Keratinocyte (primary cell): ENCODE measurements at regions not wholly inside any gene's neighbourhood (a gene's known extent, or its start where the extent isn't known, plus 50 kb on each side); places are given as distances from the start of the nearest gene placed in this dataset.
A peak's percentile ranks its signal among the peaks of the same experiment; 100 is the strongest.

Experiments
- DNase-seq: peaks from one replicate; pipeline ENCODE4 v3.0.0-alpha.2; 2011; ENCODE audit warnings: low read depth, missing footprints, low spot score
- FAIRE-seq: peaks from 2 replicates; lab custom pipeline; 2011; peaks lifted over from hg19 to GRCh38; lab: Jason Lieb, UNC
- H2AFZ ChIP-seq: 2 replicates; pipeline ENCODE4 v1.6.0; 2012; ENCODE audit warnings: low read length, control low read depth, inconsistent platforms; ENCODE audit not compliant: control insufficient read depth
- H3K27ac ChIP-seq: 2 replicates; pipeline ENCODE4 v1.5.1; 2011; ENCODE audit warnings: low read length; ENCODE audit not compliant: control insufficient read depth, insufficient read depth
- H3K27me3 ChIP-seq: 3 replicates; pipeline ENCODE4 v1.6.0; 2011; ENCODE audit warnings: low read length; ENCODE audit not compliant: control insufficient read depth, insufficient read depth; ENCODE audit errors: extremely low read depth
- H3K36me3 ChIP-seq, 2 experiments: 2 replicates in 1 of 2; 3 replicates in 1 of 2; pipeline ENCODE4 v1.5.1; 2011; ENCODE audit warnings: low read length in 2 of 2, mild to moderate bottlenecking in 1 of 2; ENCODE audit not compliant: control insufficient read depth in 2 of 2, insufficient read depth in 2 of 2; ENCODE audit errors: extremely low read depth in 1 of 2
- H3K4me1 ChIP-seq: 3 replicates; pipeline ENCODE4 v1.5.1; 2011; ENCODE audit warnings: low read length; ENCODE audit not compliant: control insufficient read depth, insufficient read depth; ENCODE audit errors: extremely low read depth
- H3K4me2 ChIP-seq: 3 replicates; pipeline ENCODE4 v1.6.0; 2011; ENCODE audit warnings: low read depth, low read length; ENCODE audit not compliant: control insufficient read depth, insufficient read depth; ENCODE audit errors: extremely low read depth
- H3K4me3 ChIP-seq, 3 experiments: fragments of 200-600 bp in 1 of 3; sonication (generic) in 1 of 3; 2 replicates in 2 of 3; 3 replicates in 1 of 3; pipeline ENCODE4 v1.5.1; 2011 to 2016; ENCODE audit warnings: low read length in 3 of 3, mild to moderate bottlenecking in 3 of 3, control low read depth in 2 of 3, inconsistent platforms in 1 of 3, low read depth in 1 of 3, mixed read lengths in 1 of 3, mixed run types in 1 of 3, moderate library complexity in 1 of 3; ENCODE audit not compliant: control insufficient read depth in 2 of 3, insufficient read depth in 2 of 3; ENCODE audit errors: extremely low read depth in 1 of 3
- H3K79me2 ChIP-seq: 2 replicates; pipeline ENCODE4 v1.6.0; 2012; ENCODE audit warnings: low read length; ENCODE audit not compliant: control insufficient read depth, insufficient read depth
- H3K9ac ChIP-seq: 3 replicates; pipeline ENCODE4 v1.6.0; 2011; ENCODE audit warnings: low read length; ENCODE audit not compliant: control insufficient read depth, insufficient read depth; ENCODE audit errors: extremely low read depth
- H3K9me1 ChIP-seq: 3 replicates; pipeline ENCODE4 v1.6.0; 2011; ENCODE audit warnings: low read length; ENCODE audit not compliant: control insufficient read depth, insufficient read depth; ENCODE audit errors: extremely low read depth
- H3K9me3 ChIP-seq: 2 replicates; pipeline ENCODE4 v1.5.1; 2012; ENCODE audit warnings: low read depth, low read length; ENCODE audit not compliant: control insufficient read depth
- H4K20me1 ChIP-seq: 3 replicates; pipeline ENCODE4 v1.6.0; 2011; ENCODE audit warnings: low read length; ENCODE audit not compliant: control insufficient read depth, insufficient read depth; ENCODE audit errors: extremely low read depth
- EZH2 ChIP-seq: IDR thresholded peaks from one replicate; pipeline ENCODE4 v1.6.1; 2012; ENCODE audit warnings: inconsistent platforms, mild to moderate bottlenecking, low read length, moderate library complexity
- dilution Hi-C: fragments of 300-500 bp; cut with MboI; formaldehyde crosslinking; loops from one replicate; pipeline ENCODE4 v1.7.0; 2020; ENCODE audit warnings: low sequenced_read_pairs; ENCODE audit not compliant: extremely low pct_ligation_motif_present
- TF ChIP-seq, protein P1 (sequence below), 3 experiments: IDR thresholded peaks in 1 of 3; conservative IDR thresholded peaks in 1 of 3; optimal IDR thresholded peaks in 1 of 3; 2 replicates in 2 of 3; 3 replicates in 1 of 3; pipeline versions ENCODE3 to v1.5.1; 2011; ENCODE audit warnings: low read length in 3 of 3, mild to moderate bottlenecking in 3 of 3, moderate library complexity in 2 of 3, control low read depth in 1 of 3, inconsistent platforms in 1 of 3; ENCODE audit not compliant: insufficient read depth in 2 of 3; ENCODE audit errors: extremely low read depth in 1 of 3

DNA sequence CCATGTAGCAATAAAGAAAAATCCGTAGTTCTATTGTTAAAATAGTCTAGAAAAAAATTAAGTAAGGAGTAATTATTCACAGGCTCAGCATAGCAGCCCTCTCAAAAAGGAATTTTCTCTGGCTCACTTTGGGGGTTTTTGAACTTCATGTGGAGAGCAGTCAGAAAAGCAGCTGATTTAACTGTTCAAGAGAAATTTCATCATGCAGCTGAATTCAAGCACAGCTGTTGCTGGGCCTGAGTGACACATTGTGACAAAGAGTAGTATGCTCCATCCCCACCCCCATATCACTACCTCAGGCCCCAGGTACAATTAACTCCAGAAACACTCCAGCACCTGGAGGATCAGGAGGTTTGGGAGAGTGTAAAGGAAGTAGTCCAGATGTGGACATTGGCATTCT is 272.1 kb downstream of the FAM76B start:
- FAIRE-seq: peak; percentile 23
- no peak overlapping the region for H3K4me2 ChIP-seq
- H3K27ac ChIP-seq: no peak overlapping the region
- H3K36me3 ChIP-seq: no peaks in the 10 kb centered on the region
- dilution Hi-C loops: no loop called here
- H2AFZ ChIP-seq: no peak overlapping the region
- no peaks in the 10 kb centered on the region for H3K9me3 ChIP-seq
- no peaks in the 10 kb centered on the region for H3K9me1 ChIP-seq
- H3K4me3 ChIP-seq: no peak overlapping the region
- no peak for DNase-seq
- H4K20me1 ChIP-seq: no peaks in the 10 kb centered on the region
- no peak overlapping the region for H3K9ac ChIP-seq
- peaks cover 75% of the 10 kb centered on the region for H3K4me1 ChIP-seq
- no peak for TF ChIP-seq EZH2
- TF ChIP-seq, protein P1, sequence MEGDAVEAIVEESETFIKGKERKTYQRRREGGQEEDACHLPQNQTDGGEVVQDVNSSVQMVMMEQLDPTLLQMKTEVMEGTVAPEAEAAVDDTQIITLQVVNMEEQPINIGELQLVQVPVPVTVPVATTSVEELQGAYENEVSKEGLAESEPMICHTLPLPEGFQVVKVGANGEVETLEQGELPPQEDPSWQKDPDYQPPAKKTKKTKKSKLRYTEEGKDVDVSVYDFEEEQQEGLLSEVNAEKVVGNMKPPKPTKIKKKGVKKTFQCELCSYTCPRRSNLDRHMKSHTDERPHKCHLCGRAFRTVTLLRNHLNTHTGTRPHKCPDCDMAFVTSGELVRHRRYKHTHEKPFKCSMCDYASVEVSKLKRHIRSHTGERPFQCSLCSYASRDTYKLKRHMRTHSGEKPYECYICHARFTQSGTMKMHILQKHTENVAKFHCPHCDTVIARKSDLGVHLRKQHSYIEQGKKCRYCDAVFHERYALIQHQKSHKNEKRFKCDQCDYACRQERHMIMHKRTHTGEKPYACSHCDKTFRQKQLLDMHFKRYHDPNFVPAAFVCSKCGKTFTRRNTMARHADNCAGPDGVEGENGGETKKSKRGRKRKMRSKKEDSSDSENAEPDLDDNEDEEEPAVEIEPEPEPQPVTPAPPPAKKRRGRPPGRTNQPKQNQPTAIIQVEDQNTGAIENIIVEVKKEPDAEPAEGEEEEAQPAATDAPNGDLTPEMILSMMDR (optimal IDR thresholded peaks at IDR 0.05 in 1 of 3, IDR thresholded peaks at IDR 0.05 in 1 of 3, conservative IDR thresholded peaks at IDR 0.05 in 1 of 3; ENCODE audit: extremely low read depth in 1 of 3, insufficient read depth in 2 of 3, low read length in 3 of 3): no peak
- H3K79me2 ChIP-seq: no peaks in the 10 kb centered on the region
- H3K27me3 ChIP-seq: no peaks in the 10 kb centered on the region

DNA sequence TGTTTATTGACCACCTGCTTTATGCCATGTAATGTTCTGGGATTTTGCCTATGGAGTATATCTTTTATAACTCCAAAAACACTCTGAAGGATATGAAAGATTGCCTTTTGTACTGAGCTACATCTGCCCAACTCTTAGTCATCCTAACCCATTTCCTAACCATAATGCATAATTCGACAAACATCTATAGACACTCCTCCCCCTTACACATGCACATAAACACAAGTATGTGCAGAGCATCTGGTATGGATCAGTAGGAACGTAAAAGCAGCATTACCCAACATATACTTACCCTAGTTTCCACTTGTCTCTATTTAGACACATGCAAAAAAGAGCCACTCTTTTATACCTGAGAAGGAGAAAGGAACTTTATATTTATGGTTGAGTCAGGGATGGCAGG is 272.8 kb downstream of the FAM76B start:
- H3K27ac ChIP-seq: peak overlapping the region; percentile 40
- DNase-seq: no peak
- H3K9ac ChIP-seq: no peak overlapping the region
- no peak overlapping the region for H2AFZ ChIP-seq
- dilution Hi-C loops: no loop called here
- no peak overlapping the region for H3K4me3 ChIP-seq
- H3K79me2 ChIP-seq: no peaks in the 10 kb centered on the region
- FAIRE-seq: peak; percentile 92
- peaks cover 75% of the 10 kb centered on the region for H3K4me1 ChIP-seq
- no peaks in the 10 kb centered on the region for H3K9me3 ChIP-seq
- no peak for TF ChIP-seq EZH2
- TF ChIP-seq, protein P1 (optimal IDR thresholded peaks at IDR 0.05 in 1 of 3, IDR thresholded peaks at IDR 0.05 in 1 of 3, conservative IDR thresholded peaks at IDR 0.05 in 1 of 3; ENCODE audit: extremely low read depth in 1 of 3, insufficient read depth in 2 of 3, low read length in 3 of 3): no peak
- no peaks in the 10 kb centered on the region for H3K36me3 ChIP-seq
- H3K4me2 ChIP-seq: peak overlapping the region; percentile 25
- H3K9me1 ChIP-seq: no peaks in the 10 kb centered on the region
- H4K20me1 ChIP-seq: no peaks in the 10 kb centered on the region
- H3K27me3 ChIP-seq: no peaks in the 10 kb centered on the region
